MM.1S (cell line): ENCODE measurements at regions not wholly inside any gene's neighbourhood (a gene's known extent, or its start where the extent isn't known, plus 50 kb on each side); places are given as distances from the start of the nearest gene placed in this dataset.

Experiments used
- CTCF ChIP-seq: fragments of 300-600 bp; sonication (generic); IDR thresholded peaks from 2 replicates; pipeline ENCODE4 v1.5.1; 2016; ENCODE audit warnings: antibody characterized with exemption, low read length, mixed read lengths
- EZH2 ChIP-seq: fragments of 300-600 bp; sonication (generic); optimal IDR thresholded peaks from 2 replicates; pipeline ENCODE3; 2017; ENCODE audit warnings: low read depth, mild to moderate bottlenecking, antibody characterized with exemption, low read length, mixed read lengths

- no peak for TF ChIP-seq CTCF
- TF ChIP-seq EZH2 = no peak
These were observed 314.9 kb upstream of the TRAM1L1 start for GRCh38 chr4:117400039-117400835.
